Ovary (tissue), 7 donors: ENCODE measurements at regions not wholly inside any gene's neighbourhood (a gene's known extent, or its start where the extent isn't known, plus 50 kb on each side); places are given as distances from the start of the nearest gene placed in this dataset.

Experiments used
- DNase-seq, 5 donors: peaks; one replicate each; pipeline ENCODE4 v3.0.0-alpha.2; 2019 to 2020
- H3K27ac ChIP-seq, 2 donors: fragments of 200-600 bp; one replicate each; pipeline versions ENCODE4 v1.5.1 to v1.8.0; 2019 to 2022
- H3K27me3 ChIP-seq: fragments of 200-600 bp; one replicate; pipeline ENCODE4 v1.8.0; 2022
- H3K36me3 ChIP-seq: fragments of 200-600 bp; sonication (generic); one replicate; pipeline ENCODE4 v1.5.1; 2019
- H3K4me1 ChIP-seq: one replicate; pipeline ENCODE4 v1.8.1; 2013; ENCODE audit warnings: mild to moderate bottlenecking, moderate library complexity; ENCODE audit not compliant: insufficient read depth
- H3K4me3 ChIP-seq: fragments of 200-600 bp; sonication (generic); one replicate; pipeline ENCODE4 v1.5.1; 2017
- H3K9me3 ChIP-seq, 2 donors: fragments of 200-600 bp in 1 of 2; sonication (generic) in 1 of 2; one replicate each; pipeline versions ENCODE4 v1.5.1 to v1.8.1; 2013 to 2019; ENCODE audit warnings: mild to moderate bottlenecking in 1 of 2, moderate library complexity in 1 of 2
- EP300 ChIP-seq: sonication (generic); formaldehyde crosslinking; IDR thresholded peaks from one replicate; pipeline ENCODE4 v1.6.1; 2017; ENCODE audit warnings: antibody characterized with exemption
- POLR2A ChIP-seq: fragments of 450-650 bp; IDR thresholded peaks from one replicate; pipeline ENCODE4 v1.6.1; 2017; ENCODE audit warnings: antibody characterized with exemption, mild to moderate bottlenecking, moderate library complexity
- WGBS, 3 donors: extraction: QIAGEN DNeasy Blood & Tissue Kit in 1 of 3; methylation state at CpG; one replicate each; pipeline versions ENCODE4 v1.1.5 to v1.1.7; 2013 to 2017; 5-methylcytosine and 5-hydroxymethylcytosine counted together
- intact Hi-C, 4 donors: fragments of 100-400 bp; cut with DNase I; formaldehyde crosslinking; loops; one replicate each; pipeline versions ENCODE4 v1.11.0 to v1.15.1; 2022 to 2023
- TF ChIP-seq, protein P1 (sequence below), 3 donors: fragments of 450-650 bp in 2 of 3; fragments of 200-600 bp in 1 of 3; IDR thresholded peaks; one replicate each; pipeline versions ENCODE4 v1.5.1 to v1.8.0; 2016 to 2022; ENCODE audit warnings: antibody characterized with exemption in 3 of 3, mild to moderate bottlenecking in 1 of 3
- donor health status: DM: no; HTN: no; CAD: no; lungs with moderate emphysema.
- donor health status: DM: no; HTN: no; CAD: no.
- donor health status: Bipolar disorder and iron deficiency.
- donor health status: DM: no; HTN: no; CAD: no.
- donor health status: DM: yes; HTN: yes; CAD: no.

DNA sequence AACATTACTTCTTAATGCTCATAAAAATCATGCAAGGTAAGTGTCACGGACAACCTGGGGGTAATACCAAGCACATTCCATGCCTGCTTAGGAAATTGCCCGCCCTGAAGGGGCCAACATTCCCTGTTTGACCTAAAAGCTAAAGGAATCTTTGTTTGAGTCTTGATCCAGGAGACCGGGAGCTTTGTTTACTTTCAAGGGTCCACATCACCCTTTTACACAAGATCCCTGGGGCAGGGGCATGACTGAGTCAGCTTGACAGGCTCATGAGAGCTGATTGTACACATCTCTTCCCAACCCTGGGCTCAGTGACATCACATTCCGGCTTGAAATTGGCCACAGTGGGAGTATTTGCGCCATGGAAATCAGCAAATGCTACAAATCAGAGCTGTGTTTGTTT, 248.1 kb upstream of the HABP2 start:
- Histone ChIP-seq H3K4me3 (no peak overlapping the region), H3K36me3 (no peaks in the 10 kb centered on the region), H3K9me3 (no peaks in the 10 kb centered on the region), H3K4me1 (no peaks in the 10 kb centered on the region), H3K27me3 (no peaks in the 10 kb centered on the region), H3K27ac (no peak overlapping the region)
- no peak for DNase-seq
- intact Hi-C loops, result no loop called here
- 81 to 91% (median 87%) methylated on average over 5 of the region's 5 CpGs for WGBS, 3 donors
- TF ChIP-seq EP300 (no peak), POLR2A (no peak)
- TF ChIP-seq, protein P1, sequence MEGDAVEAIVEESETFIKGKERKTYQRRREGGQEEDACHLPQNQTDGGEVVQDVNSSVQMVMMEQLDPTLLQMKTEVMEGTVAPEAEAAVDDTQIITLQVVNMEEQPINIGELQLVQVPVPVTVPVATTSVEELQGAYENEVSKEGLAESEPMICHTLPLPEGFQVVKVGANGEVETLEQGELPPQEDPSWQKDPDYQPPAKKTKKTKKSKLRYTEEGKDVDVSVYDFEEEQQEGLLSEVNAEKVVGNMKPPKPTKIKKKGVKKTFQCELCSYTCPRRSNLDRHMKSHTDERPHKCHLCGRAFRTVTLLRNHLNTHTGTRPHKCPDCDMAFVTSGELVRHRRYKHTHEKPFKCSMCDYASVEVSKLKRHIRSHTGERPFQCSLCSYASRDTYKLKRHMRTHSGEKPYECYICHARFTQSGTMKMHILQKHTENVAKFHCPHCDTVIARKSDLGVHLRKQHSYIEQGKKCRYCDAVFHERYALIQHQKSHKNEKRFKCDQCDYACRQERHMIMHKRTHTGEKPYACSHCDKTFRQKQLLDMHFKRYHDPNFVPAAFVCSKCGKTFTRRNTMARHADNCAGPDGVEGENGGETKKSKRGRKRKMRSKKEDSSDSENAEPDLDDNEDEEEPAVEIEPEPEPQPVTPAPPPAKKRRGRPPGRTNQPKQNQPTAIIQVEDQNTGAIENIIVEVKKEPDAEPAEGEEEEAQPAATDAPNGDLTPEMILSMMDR (IDR thresholded peaks at IDR 0.05), result no peak

DNA sequence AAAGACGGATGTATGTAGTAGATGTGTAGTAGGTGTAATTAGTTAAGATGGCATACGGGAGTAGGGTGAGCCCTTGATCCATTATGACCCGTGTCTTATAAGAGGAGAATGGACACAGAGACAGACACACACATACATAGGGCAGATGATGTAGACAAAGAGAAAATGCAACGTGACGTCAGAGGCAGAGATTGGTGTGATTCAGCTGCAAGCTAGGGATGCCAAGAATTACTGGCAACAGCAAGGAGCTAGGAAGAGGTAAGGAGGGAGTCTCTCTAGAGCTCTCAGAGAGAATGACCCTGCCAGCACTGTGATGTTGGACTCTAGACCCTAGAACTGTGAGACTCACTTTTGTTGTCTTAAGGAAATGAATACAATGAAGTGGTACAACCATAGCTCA, 247.0 kb upstream of the HABP2 start:
- intact Hi-C loops, result no loop called here
- Histone ChIP-seq H3K4me1 (no peaks in the 10 kb centered on the region), H3K27me3 (no peaks in the 10 kb centered on the region), H3K27ac (no peak overlapping the region), H3K9me3 (no peaks in the 10 kb centered on the region), H3K4me3 (no peak overlapping the region), H3K36me3 (no peaks in the 10 kb centered on the region)
- no peak for TF ChIP-seq EP300
- TF ChIP-seq, protein P1 (IDR thresholded peaks at IDR 0.05), result no peak
- TF ChIP-seq POLR2A, result no peak
- no peak for DNase-seq
- 48 to 63% (median 59%) methylated on average over 5 of the region's 5 CpGs for WGBS, 3 donors

DNA sequence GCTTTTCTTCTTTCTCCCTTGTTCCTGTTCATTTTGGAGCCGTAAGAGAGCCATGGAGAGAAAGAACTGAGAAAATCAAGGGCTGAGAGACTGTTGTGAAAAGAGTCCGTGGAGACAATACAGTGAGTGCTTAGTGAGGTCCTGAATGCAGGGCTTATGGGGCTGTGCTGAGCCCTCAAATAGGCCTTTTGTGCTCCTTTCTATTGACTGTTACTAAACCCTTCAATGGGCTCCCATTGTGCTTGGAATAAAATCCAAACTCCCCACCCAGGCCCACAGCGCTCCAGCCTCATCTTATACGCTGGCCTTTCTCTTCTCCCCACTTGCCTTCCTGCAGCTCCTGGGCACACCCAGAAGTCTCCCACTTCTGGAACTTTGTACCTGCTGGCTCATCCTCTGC, 243.1 kb upstream of the HABP2 start:
- no peaks in the 10 kb centered on the region for H3K27me3 ChIP-seq

DNA sequence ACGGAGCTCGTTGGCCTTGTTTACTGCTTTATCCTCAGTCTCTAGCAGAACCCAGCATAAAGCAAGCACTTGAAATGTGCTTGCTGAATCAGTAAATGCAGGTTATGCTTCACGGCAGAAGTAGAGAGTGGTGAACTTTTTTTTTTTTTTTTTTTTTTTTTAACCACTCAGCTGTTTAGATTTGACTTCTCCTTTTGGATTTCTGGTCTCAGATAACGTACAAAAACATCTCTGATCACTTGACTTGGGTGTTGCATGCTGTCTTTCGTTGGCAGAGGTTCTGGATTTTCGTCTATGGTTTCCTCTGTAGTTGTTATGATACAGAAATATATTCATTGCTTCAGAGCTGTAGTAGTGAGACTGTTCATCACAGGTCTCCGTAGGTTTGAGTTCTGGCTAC, 242.5 kb upstream of the HABP2 start:
- no peaks in the 10 kb centered on the region for H3K4me1 ChIP-seq
- H3K9me3 ChIP-seq, result no peaks in the 10 kb centered on the region
- H3K27ac ChIP-seq, result no peak overlapping the region
- no peaks in the 10 kb centered on the region for H3K36me3 ChIP-seq
- no peak for DNase-seq
- no peak overlapping the region for H3K4me3 ChIP-seq
- WGBS, 3 donors, result 55 to 71% (median 65%) methylated on average over 7 of the region's 7 CpGs
- no peak for TF ChIP-seq EP300
- TF ChIP-seq, protein P1 (IDR thresholded peaks at IDR 0.05), result no peak
- no peak for TF ChIP-seq POLR2A
- intact Hi-C loops, result no loop called here
- H3K27me3 ChIP-seq, result no peaks in the 10 kb centered on the region

More for the DNA sequence above, 243.1 kb upstream of the HABP2 start:
- Histone ChIP-seq H3K27ac (no peak overlapping the region), H3K4me1 (no peaks in the 10 kb centered on the region), H3K9me3 (no peaks in the 10 kb centered on the region), H3K36me3 (no peaks in the 10 kb centered on the region), H3K4me3 (no peak overlapping the region)
- WGBS, 3 donors, result 95 to 98% (median 96%) methylated on average over 4 of the region's 4 CpGs
- DNase-seq, result no peak
- TF ChIP-seq EP300 (no peak), POLR2A (no peak)
- TF ChIP-seq, protein P1 (IDR thresholded peaks at IDR 0.05), result no peak
- intact Hi-C loops, result no loop called here

DNA sequence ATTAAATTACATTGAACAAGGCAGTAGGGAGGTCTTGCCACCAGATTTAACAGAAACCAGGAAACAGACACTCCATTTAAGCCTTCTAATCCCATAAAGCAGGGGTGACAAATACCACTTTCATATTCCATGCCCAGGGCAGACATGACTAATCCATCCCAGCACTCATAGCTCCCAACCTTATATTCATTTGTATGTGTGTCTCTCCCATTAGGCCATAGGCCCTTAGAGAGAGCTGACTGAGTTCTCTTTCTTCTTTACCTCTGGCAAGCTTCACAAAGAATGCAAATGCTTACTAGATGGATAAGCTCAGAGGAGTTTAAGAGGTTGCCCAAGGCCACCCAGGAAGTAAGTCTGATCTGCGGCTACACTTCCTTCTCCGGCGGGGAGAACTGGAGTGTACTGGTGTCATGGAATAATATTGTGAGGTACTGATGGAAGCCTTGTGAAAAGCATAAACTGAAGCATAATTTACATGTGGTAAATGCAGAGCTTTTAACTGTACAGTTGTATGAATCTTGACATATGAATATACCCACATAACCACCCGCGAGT, 239.7 kb upstream of the HABP2 start:
- H3K4me3 ChIP-seq, result no peak overlapping the region
- 94 to 99% (median 95%) methylated on average over 5 of the region's 5 CpGs for WGBS, 3 donors
- H3K36me3 ChIP-seq, result no peaks in the 10 kb centered on the region
- H3K27ac ChIP-seq, result no peak overlapping the region
- no peak for TF ChIP-seq EP300
- TF ChIP-seq POLR2A, result no peak
- no peak for DNase-seq
- intact Hi-C loops, result no loop called here
- H3K27me3 ChIP-seq, result no peaks in the 10 kb centered on the region
- peaks cover 0 to 4% of the 10 kb centered on the region in 2 donors for H3K9me3 ChIP-seq
- no peaks in the 10 kb centered on the region for H3K4me1 ChIP-seq
